HG02571 (cell line): ENCODE measurements at regions not wholly inside any gene's neighbourhood (a gene's known extent, or its start where the extent isn't known, plus 50 kb on each side); places are given as distances from the start of the nearest gene placed in this dataset.
"Not testable (repeated sequence)": the region's sequence is repeated elsewhere in the genome, so short reads cannot be mapped to it uniquely, and the experiment has no call there.

Experiments
- ATAC-seq: cut with Tn5 transposase; IDR thresholded peaks from one replicate; pipeline ENCODE4 v1.9.1; 2021; ENCODE audit warnings: mild to moderate bottlenecking, moderate library complexity; ENCODE audit not compliant: unreplicated experiment

GRCh38 chr20:40284611-40285010 lies 404.4 kb downstream of the MAFB start:
- ATAC-seq: no peak

GRCh38 chr20:40283689-40284088 lies 405.3 kb downstream of the MAFB start:
- no peak for ATAC-seq

GRCh38 chr20:40282941-40283340 lies 406.1 kb downstream of the MAFB start:
- ATAC-seq: no peak

- ATAC-seq: no peak
Measured at GRCh38 chr20:40282541-40282940, 406.5 kb downstream of the MAFB start.

GRCh38 chr20:40280616-40281015 lies 408.4 kb downstream of the MAFB start:
- ATAC-seq: no peak

GRCh38 chr20:40279390-40279789 lies 409.6 kb downstream of the MAFB start:
- no peak for ATAC-seq

- ATAC-seq: no peak
Measured at GRCh38 chr20:40278673-40279072, 410.4 kb downstream of the MAFB start.

GRCh38 chr20:40276301-40276700 lies 412.7 kb downstream of the MAFB start:
- ATAC-seq: no peak

- no peak for ATAC-seq
Measured at GRCh38 chr20:40275738-40276137, 413.3 kb downstream of the MAFB start.

- no peak for ATAC-seq
Measured at GRCh38 chr20:40274912-40275533, 414.0 kb downstream of the MAFB start.

GRCh38 chr20:40269274-40269673 lies 419.8 kb downstream of the MAFB start:
- not testable (repeated sequence) for ATAC-seq

- no peak for ATAC-seq
Measured at GRCh38 chr20:40268321-40269075, 420.5 kb downstream of the MAFB start.

- ATAC-seq: no peak
Measured at GRCh38 chr20:40265825-40266533, 423.1 kb downstream of the MAFB start.

- ATAC-seq: no peak
Measured at GRCh38 chr20:40262219-40262618, 426.8 kb downstream of the MAFB start.

GRCh38 chr20:40258931-40259330 lies 430.1 kb downstream of the MAFB start:
- no peak for ATAC-seq

GRCh38 chr20:40257763-40258162 lies 431.3 kb downstream of the MAFB start:
- ATAC-seq: no peak

GRCh38 chr20:40255365-40255764 lies 433.7 kb downstream of the MAFB start:
- ATAC-seq: no peak

- no peak for ATAC-seq
Measured at GRCh38 chr20:40254023-40254772, 434.8 kb downstream of the MAFB start.

- no peak for ATAC-seq
Measured at GRCh38 chr20:40251284-40251932, 437.6 kb downstream of the MAFB start.

GRCh38 chr20:40249805-40250204 lies 439.2 kb downstream of the MAFB start:
- ATAC-seq: no peak

- no peak for ATAC-seq
Measured at GRCh38 chr20:40245829-40246228, 443.2 kb downstream of the MAFB start.
